ENCODE measurements at regions not wholly inside any gene's neighbourhood (a gene's known extent, or its start where the extent isn't known, plus 50 kb on each side); places are given as distances from the start of the nearest gene placed in this dataset.

- TF ChIP-seq CTCF (IDR thresholded peaks at IDR 0.05; ENCODE audit: low read depth, low read length, poor library complexity, severe bottlenecking) = no peak
- no peak for TF ChIP-seq EZH2phosphoT487 (IDR thresholded peaks at IDR 0.05; ENCODE audit: borderline replicate concordance, low read length)
These were observed 924.3 kb downstream of the TBC1D22A start for GRCh38 chr22:47686594-47687345.
